Left ventricle myocardium inferior (tissue), 1 donor: ENCODE measurements at regions not wholly inside any gene's neighbourhood (a gene's known extent, or its start where the extent isn't known, plus 50 kb on each side); places are given as distances from the start of the nearest gene placed in this dataset.

Experiments used
- DNase-seq: peaks from one replicate; pipeline ENCODE4 v3.0.0-alpha.2; 2020
- H3K27ac ChIP-seq: fragments of 200-600 bp; replicated peaks from 2 replicates; pipeline ENCODE4 v1.8.0; 2021
- H3K27me3 ChIP-seq: fragments of 200-600 bp; 2 replicates; pipeline ENCODE4 v1.8.0; 2021; ENCODE audit warnings: low read depth
- H3K36me3 ChIP-seq: fragments of 200-600 bp; 2 replicates; pipeline ENCODE4 v1.8.0; 2021
- H3K4me1 ChIP-seq: fragments of 200-600 bp; 2 replicates; pipeline ENCODE4 v1.8.0; 2021
- H3K4me3 ChIP-seq: fragments of 200-600 bp; 2 replicates; pipeline ENCODE4 v1.8.0; 2021; ENCODE audit warnings: mild to moderate bottlenecking, moderate library complexity
- H3K9me3 ChIP-seq: fragments of 200-600 bp; replicated peaks from 2 replicates; pipeline ENCODE4 v1.8.0; 2021
- CTCF ChIP-seq: fragments of 200-600 bp; IDR thresholded peaks from 2 replicates; pipeline ENCODE4 v1.8.0; 2021; ENCODE audit warnings: antibody characterized with exemption, mild to moderate bottlenecking, borderline replicate concordance
- intact Hi-C: fragments of 100-400 bp; cut with micrococcal nuclease; formaldehyde crosslinking; loops from one replicate; pipeline ENCODE4 v1.11.0; 2022
- donor health status: DM: no; HTN: yes; CAD: no; lungs with severe emphysema.

DNA sequence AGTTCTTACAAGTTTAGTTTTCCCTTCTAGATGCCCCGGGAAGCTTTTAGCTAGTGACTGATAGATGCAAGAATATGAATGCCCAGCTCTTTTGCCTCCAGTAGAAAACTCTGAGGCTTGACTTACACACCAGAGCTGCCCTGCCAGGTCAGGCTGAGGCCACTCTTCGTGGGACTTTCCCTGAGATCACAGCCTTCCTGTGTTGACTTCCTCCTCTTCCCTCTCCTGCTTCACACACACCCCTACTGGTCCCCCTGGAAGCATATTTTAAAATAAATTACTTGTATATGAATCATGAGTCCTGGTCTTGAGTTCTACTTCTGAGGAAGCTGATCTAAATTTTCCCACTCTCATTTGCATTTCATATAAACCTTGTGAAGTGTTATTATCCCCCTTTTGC lies 413.7 kb downstream of the PDCD6IP start:
- H3K9me3 ChIP-seq, result no peaks in the 10 kb centered on the region
- no peak overlapping the region for H3K27ac ChIP-seq
- H3K4me1 ChIP-seq, result peaks cover 20% of the 10 kb centered on the region
- no peak for TF ChIP-seq CTCF
- DNase-seq, result no peak
- intact Hi-C loops, result no loop called here
- no peak overlapping the region for H3K4me3 ChIP-seq
- no peaks in the 10 kb centered on the region for H3K27me3 ChIP-seq
- no peaks in the 10 kb centered on the region for H3K36me3 ChIP-seq

GRCh38 chr3:34212656-34213055 lies 414.2 kb downstream of the PDCD6IP start:
- TF ChIP-seq CTCF, result no peak
- no peak for DNase-seq
- Histone ChIP-seq H3K27me3 (no peaks in the 10 kb centered on the region), H3K36me3 (no peaks in the 10 kb centered on the region), H3K9me3 (no peaks in the 10 kb centered on the region), H3K27ac (no peak overlapping the region), H3K4me1 (peaks cover 20% of the 10 kb centered on the region), H3K4me3 (no peak overlapping the region)
- intact Hi-C loops, result no loop called here

DNA sequence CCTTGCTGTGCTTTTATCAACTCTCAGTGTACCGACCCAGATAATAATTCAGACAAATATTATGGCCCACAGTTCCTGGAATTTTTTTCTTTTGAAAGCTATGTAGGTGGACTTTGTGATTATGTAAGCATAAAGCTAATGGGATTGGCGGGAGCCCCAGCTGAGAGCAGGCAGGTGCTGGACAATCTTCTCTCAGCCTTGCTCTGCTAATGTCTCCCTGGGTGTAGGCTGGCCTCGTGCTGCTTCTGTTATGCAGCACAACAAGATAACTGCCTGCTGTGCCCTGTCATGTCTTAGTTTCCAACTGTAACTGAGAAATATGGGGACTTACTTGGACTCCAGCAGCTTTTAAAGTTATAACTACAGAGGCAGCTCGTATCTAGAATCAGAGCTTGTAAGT lies 415.0 kb downstream of the PDCD6IP start:
- Histone ChIP-seq H3K27ac (no peak overlapping the region), H3K9me3 (no peaks in the 10 kb centered on the region), H3K36me3 (no peaks in the 10 kb centered on the region), H3K27me3 (no peaks in the 10 kb centered on the region), H3K4me3 (no peak overlapping the region), H3K4me1 (peaks cover 20% of the 10 kb centered on the region)
- intact Hi-C loops, result no loop called here
- TF ChIP-seq CTCF, result no peak
- DNase-seq, result no peak

DNA sequence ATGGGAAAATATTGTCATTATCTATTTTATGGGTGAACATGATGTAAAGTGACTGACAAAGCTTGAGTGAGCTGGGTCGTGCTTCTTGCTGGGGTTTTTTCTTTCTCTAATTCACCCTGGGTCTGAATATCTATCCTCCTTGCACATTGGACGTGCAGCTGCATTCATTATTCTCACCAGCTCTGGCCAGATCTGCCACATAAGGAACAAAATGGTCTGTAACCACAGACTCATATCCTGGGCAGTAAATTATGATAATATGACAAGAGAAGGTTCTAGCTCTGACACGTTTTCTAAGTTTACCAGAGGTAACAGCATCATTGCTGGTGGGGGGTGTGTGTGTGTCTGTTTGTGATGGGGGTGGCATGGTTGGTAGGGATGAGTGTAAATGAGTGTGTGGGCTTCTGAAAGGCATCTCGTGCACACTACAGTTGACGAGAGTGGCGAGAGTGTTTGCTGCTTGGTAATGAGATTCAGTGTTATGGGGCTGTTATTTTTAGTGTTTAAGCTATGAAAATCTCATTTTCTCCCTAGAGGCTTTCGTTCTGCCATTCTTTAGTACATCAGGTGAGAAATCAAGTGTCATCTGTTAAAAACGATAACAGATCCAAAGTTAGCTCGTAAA lies 418.4 kb downstream of the PDCD6IP start:
- Histone ChIP-seq H3K4me3 (no peak overlapping the region), H3K27me3 (no peaks in the 10 kb centered on the region), H3K4me1 (peaks cover 19% of the 10 kb centered on the region), H3K36me3 (no peaks in the 10 kb centered on the region), H3K9me3 (no peaks in the 10 kb centered on the region), H3K27ac (no peak overlapping the region)
- TF ChIP-seq CTCF, result no peak
- DNase-seq, result no peak
- intact Hi-C loops, result no loop called here

DNA sequence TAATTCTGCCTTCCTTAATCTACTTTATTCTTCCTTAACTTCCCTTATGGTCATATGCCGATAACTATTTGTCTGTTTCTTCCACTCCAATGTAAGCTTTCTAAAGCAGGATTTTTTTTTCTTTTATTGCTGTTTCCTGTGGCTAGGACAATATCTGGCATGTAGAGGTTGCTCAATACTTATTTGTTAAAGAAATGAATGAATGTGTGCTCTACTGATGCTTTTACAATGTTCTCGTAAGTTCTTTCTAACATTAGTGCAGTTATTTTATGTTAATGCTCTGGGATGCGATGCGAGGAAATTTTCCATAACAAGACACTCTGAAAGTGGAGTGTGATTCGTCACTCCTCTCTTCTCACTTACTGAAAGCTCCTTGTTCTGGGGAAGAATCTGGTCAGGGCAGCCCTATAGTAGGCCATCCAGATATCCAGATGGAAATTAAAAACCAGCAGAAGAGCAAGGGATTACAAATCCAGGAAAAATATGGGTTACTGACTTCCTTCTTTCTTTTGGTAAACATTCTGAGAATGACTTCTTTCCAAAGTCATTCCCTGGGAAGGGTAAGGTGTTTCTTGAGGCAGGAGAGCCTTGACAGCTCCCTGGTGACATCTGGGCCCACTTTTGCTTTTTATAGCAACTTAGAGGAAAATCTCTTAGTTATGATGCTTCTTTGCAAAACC lies 420.4 kb downstream of the PDCD6IP start:
- no peak for DNase-seq
- intact Hi-C loops, result no loop called here
- no peak overlapping the region for H3K27ac ChIP-seq

More for the DNA sequence above, 420.4 kb downstream of the PDCD6IP start:
- H3K4me3 ChIP-seq, result no peak overlapping the region
- no peaks in the 10 kb centered on the region for H3K27me3 ChIP-seq
- H3K4me1 ChIP-seq, result no peaks in the 10 kb centered on the region
- no peaks in the 10 kb centered on the region for H3K36me3 ChIP-seq
- no peak for TF ChIP-seq CTCF
- H3K9me3 ChIP-seq, result no peaks in the 10 kb centered on the region
